SH-SY5Y (cell line): ENCODE measurements at regions not wholly inside any gene's neighbourhood (a gene's known extent, or its start where the extent isn't known, plus 50 kb on each side); places are given as distances from the start of the nearest gene placed in this dataset.

Experiments used
- GATA2 ChIP-seq: IDR thresholded peaks from 2 replicates; pipeline ENCODE4 v1.6.1; 2011; ENCODE audit warnings: mild to moderate bottlenecking, low read depth, low read length
- GATA3 ChIP-seq: IDR thresholded peaks from 2 replicates; pipeline ENCODE4 v1.6.1; 2011; ENCODE audit warnings: low read depth, mild to moderate bottlenecking, low read length, moderate library complexity

DNA sequence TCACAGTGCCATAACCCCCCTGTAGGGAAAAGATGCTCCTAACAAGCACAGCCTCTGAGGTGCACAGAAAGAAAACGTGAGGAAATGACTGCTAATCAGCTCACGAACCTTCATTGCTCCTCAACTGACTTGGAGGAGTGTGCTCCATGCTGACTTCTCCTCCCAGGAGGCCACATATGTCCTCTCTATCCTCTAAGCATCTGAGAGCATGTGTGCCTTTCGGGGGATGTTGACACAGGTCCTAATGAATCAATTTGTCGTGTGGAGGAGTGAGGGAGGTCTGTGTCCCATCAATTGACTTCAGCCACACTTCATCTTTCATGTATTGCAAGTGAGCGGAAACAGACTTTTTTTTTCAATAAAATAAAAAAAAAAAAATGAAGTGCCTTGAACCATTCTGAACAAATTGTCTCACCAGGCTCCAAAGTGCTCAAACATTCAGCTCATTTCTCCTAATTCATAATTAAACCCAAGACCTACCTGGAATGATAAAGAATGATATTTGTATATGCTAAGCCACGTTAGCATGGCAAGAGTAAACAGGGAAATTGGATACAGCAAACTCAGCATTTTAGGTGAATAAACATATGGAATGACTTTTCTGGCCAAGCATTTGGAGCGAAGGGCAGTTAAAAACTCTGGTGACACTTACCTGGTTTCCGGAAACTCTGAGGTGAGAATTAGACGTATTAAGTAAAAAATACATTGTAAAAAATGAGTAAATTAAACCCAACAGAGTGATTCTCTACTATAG is 317.6 kb upstream of the FAT3 start:
- TF ChIP-seq GATA2 (no peak), GATA3 (no peak)

DNA sequence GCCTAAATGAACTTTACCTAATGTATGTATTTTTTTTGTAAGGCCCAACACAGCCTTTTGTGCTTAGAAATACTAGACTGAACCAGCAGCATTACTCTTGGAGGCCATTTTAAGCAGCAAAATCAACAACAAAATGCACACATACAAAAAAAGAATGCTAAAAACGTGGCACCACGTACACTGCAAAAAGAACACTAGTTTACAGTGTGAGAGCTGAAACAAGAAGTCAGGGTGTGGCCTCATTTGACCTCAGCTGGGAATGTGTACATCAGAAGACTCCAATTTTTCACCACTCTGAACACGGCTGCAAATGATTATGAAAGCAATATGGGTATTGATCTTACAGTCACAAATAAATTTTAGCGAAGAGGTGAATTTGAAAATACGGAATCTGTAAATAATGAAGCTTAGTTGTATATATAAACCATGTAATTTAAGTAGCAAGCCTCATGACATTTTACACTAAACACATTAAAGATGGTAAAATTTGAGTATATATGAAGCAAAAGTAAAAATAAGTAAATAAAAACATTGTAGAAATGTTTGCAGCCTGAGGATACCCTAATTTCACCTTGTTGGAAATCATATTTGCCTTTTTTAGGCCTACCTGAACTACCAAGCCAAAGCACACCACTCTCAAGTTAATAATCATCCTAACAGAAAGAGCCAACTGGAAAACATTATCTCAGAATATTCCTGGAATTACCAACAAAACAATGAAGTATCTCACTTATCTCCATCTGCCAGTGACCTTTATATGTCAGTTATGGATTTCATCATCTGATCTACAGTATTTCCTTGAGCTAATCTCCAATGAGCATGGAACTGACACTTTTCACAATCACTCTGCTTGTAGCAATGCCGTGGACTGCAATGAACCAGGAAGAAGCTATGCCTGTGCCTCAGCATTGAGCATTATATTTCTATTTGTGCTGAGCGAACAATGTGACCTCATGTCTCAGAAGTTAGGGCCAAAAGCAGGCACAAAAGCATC is 319.5 kb upstream of the FAT3 start:
- TF ChIP-seq GATA3 (no peak), GATA2 (no peak)

DNA sequence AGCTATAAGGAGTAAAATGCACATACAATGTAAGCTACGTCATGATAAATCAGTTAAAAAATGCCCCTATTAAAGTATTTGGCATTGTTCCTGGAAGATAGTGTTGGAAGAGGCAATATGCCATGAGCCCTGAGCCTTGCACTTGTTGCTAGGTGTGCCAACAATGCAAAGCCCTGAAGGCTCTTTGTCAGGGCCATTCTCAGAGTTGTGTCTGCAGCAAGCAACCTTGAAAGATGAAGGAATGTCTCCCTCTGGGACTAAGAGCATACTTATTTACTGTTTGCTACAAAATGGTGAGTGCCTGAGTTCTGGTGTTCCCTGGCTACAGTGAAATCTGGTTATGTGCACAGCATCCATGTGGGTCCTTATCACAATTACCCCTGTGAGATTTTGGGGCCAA is 322.3 kb upstream of the FAT3 start:
- TF ChIP-seq GATA3 (no peak), GATA2 (no peak)

DNA sequence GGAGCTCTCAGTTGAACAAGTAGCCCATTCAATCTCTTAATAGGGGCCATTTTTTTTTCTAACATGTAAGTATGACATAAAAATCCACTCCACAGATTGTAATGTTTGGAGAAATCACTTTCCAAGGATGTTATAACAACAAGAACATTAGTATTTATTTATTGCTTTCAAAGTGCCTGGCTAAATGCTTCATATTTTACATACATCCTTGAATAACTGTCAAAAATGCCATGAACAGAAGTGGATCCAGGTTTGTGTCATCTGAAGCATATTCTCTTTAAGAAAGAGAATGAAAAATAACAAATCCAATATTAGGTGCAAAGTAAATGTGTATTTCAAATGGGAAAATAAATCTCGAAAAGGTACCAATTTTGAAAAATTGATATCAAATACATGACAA is 344.0 kb upstream of the FAT3 start:
- TF ChIP-seq GATA3 (no peak), GATA2 (no peak)

DNA sequence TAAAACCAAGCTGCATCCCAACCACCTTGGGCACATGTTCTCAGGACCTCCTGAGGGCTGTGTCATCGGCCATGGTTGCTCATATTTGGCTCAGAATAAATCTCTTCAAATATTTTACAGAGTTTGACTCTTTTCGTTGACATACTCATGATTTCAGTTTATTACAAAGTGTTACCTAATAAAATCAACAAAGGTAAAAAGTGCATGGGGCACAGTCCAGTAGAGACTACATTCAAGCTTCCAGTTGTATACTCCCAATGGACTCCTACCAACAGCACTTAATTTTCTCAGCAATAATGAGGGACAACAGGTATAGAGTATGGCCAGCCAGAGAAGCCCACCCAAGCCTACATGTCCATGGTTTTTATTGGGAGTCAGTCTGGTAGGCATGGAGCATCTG is 347.9 kb upstream of the FAT3 start:
- no peak for TF ChIP-seq GATA3
- TF ChIP-seq GATA2: no peak

DNA sequence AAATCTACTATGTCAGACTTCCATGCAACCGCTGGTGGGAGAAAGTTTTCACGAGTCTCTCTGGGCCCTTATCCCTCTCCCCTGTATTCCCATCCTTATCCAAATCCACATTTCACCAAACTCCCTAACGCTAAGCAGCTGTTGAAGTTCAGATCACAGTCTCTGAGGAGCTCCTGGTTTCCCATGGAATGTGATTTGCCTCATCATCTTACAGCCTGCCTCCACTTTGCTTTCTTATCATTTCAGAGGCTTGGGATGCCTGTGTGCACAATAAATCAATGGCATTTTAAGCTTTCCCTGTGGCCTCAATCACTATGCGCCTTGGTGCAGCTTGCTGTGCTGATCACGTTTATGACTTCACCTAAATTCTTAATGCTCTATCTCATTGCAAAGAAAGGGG is 352.4 kb upstream of the FAT3 start:
- TF ChIP-seq GATA3 (no peak), GATA2 (no peak)

DNA sequence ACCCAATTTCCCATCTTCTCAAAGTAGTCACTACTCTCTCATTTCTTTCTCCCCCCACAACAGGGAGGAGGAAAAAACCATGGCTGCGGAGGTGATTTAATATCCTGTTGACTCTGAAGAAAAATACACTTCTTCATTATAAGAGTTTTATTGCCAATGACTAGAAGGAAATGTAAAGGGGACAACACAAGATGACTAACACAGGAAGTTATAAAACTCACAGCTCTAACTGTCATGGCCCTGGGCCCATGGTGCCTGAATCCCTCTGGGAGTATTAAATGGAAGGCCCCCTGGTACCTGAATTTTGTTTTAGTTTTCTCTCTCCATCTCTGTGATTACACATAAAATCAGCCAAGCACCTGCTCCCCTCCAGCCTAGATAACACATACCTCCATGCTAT is 352.8 kb upstream of the FAT3 start:
- TF ChIP-seq GATA2 (no peak), GATA3 (no peak)

DNA sequence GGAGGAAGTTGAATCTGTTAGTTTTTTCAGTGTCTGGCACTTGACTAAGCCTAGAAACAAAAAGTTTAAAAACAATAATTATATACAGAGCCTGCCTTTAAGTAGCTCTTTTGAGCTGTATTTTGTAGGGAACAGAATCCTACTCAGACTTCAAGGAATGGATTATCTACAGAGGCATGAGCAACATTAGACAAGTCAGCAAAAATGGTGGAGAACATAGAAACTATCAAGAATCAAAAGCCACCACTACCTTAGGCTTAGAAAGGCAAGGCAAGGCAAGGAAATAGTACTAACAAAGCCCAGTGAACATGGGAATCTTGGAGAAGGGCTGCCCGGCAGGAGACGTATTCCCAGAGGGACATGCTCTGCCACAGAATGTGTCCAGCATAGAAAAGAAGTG is 353.6 kb upstream of the FAT3 start:
- TF ChIP-seq GATA3 (no peak), GATA2 (no peak)

DNA sequence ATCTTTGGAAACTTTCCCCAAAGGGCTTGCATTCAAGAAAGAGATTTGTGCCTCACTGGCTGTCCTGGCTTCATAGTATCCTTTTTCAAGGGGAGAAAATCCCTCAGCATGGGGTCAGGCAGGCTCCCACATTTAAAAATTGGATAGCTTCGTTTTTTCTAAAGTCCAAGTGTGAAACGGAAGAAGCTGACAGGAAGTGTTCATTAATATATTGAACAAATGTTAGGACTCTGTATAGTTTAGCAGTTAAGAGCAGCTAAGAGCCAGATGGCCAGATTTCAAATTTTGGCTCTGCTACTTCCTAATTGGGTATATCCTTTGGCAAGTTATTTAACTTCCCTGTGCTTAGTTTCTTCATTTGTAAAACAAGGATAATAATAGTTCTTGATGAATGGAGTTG is 354.9 kb upstream of the FAT3 start:
- TF ChIP-seq GATA2: no peak
- no peak for TF ChIP-seq GATA3

DNA sequence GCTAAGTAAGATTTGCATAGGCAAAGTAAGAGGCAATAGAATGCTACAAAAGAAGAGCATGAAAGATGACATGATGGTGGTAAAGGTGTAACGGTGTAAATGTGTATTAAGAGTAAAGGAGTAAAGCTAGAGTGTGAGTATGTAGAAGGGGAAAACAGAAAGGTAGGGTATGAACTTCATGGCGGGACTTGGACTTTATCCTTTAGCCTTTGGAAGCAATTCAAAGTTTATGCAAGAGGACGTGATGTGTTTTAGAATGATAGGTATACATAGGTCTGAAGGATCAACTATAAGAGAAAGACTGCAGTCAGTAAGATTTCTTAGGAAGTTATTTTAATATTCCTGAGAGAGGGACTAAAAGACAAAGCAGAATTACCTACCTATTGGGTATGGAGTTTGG is 358.0 kb upstream of the FAT3 start:
- TF ChIP-seq GATA3: no peak
- no peak for TF ChIP-seq GATA2

DNA sequence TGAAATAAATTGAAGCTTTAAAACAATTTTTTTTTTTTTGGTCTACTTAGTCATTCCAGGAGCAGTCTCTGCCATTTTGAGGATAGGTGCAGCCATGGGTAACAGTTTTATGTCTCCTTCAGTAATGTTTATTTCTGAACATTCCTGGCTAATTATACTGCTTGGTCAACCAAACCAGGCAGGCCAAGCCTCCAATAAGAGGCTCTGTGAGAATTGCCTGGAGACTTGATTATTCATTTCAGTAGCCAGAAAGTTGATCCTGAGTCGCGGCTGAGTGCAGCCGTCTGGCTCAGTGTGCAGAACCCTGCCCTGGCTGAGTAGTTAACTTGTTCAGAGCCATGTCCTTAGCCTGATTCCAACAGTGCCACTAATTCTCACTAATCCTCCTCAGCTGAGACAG is 364.0 kb upstream of the FAT3 start:
- TF ChIP-seq GATA2: no peak
- TF ChIP-seq GATA3: no peak

DNA sequence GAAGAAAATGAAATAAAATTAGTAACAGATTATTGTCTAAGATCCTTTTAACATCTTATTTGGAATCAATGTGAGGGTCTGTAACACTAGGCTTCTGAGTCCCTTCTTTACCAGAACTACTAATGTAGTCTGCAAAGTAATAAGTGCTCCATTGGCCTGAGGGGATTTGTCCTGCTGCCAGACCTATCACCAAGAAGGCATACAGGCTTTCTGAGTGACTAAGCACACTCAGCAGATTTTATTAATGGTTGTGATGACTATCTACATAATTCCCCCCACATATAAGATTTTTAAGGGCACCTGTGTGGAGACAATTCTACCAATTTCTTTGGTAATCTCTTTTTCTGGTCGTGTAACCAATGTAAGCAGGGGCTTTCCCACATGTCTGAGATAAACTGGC is 365.0 kb upstream of the FAT3 start:
- TF ChIP-seq GATA2 (peak; percentile 74), GATA3 (peak; percentile 88)

DNA sequence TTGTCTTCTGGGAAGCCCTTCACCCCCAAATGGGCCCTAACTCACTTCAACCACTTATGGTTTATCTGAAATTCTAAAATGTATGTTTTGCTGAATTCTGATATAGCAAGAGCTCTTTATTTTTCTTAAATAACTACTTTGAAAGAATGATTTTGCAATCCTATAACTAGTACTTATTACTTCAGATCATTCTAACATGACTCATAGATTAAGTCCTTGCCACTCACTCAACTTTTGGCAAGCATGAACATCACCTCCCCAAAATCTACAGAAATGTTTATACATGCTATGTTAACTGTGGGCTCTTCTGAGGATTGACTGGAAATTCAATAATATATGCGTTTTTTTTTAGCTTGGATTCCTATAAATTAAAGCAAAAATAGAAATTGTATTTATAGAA is 367.4 kb upstream of the FAT3 start:
- no peak for TF ChIP-seq GATA2
- TF ChIP-seq GATA3: no peak

DNA sequence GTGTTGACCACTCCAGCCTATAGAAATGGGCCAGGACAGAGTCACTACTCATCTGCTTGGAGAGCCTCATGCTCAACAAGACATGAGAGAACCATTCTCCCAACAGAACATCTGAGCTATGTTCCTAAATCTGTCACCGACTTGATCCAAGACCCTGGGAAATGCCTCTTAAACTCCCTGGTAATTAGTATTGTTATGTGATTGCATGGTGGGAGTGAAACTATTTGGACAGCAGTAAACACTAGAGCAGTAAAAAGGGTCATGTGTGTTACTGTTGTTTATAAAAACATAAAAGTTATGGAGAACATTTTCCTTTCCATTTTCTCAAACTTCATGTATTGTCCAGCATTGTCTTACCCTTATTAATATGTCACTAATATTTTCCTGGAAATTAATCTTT is 369.8 kb upstream of the FAT3 start:
- TF ChIP-seq GATA2 (no peak), GATA3 (no peak)

DNA sequence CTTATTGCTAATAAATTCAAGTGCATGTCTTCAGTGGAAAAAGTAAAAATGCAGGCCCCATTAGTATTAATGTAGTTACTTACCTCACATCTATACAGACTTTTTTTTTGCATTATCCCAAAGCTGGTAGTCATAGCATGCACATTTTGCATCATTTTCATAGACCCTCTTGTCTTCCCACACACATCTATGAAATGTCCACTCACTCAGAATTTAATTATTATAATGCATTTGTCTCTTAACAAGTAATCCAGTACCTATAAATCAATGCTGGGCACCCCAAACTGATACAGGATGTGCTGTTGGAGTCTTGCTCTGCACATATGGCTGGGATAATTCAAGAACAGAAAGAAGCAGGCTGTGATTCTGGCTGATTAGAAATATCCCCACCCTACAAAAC is 370.4 kb upstream of the FAT3 start:
- TF ChIP-seq GATA2 (no peak), GATA3 (no peak)

DNA sequence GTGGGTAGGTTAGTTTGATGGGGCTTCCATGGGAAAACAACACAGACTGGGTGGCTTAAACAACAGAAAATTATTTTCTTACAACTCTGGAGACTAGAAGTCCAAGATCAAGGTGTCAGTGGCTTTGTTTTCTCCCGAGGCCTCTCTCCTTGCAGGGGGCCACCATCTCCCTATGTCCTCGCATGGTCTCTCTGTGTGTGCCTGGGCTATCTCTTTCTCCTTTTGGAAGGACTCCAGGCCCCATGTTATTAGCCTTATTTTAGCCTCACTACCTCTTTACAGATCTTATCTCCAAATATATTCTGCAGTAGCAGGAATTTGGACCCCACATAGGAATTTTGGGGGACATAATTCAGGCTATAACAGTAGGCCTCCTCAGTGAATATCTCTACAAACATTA is 372.7 kb upstream of the FAT3 start:
- TF ChIP-seq GATA3: no peak
- TF ChIP-seq GATA2: no peak; the same call in 1 of the 2 replicates
